Endothelial cell (in vitro differentiated cells): ENCODE measurements at regions not wholly inside any gene's neighbourhood (a gene's known extent, or its start where the extent isn't known, plus 50 kb on each side); places are given as distances from the start of the nearest gene placed in this dataset.

ENCODE experiments used
- DNase-seq: peaks from one replicate; pipeline ENCODE4 v3.0.0; 2021; ENCODE audit warnings: low spot score
- H3K27ac Mint-ChIP-seq: one replicate; pipeline ENCODE4 v1.8.0; 2021; ENCODE audit warnings: mixed read lengths, inconsistent platforms; ENCODE audit not compliant: unreplicated experiment
- H3K27me3 Mint-ChIP-seq: one replicate; pipeline ENCODE4 v1.8.0; 2021; ENCODE audit warnings: mild to moderate bottlenecking, moderate library complexity, mixed read lengths, inconsistent platforms; ENCODE audit not compliant: unreplicated experiment
- H3K36me3 Mint-ChIP-seq: one replicate; pipeline ENCODE4 v1.8.0; 2021; ENCODE audit warnings: mild to moderate bottlenecking, low read depth, mixed read lengths, inconsistent platforms; ENCODE audit not compliant: unreplicated experiment
- H3K4me1 Mint-ChIP-seq: one replicate; pipeline ENCODE4 v1.8.0; 2021; ENCODE audit warnings: mild to moderate bottlenecking, mixed read lengths, inconsistent platforms; ENCODE audit not compliant: unreplicated experiment
- H3K4me3 Mint-ChIP-seq: one replicate; pipeline ENCODE4 v1.8.0; 2021; ENCODE audit warnings: mild to moderate bottlenecking, mixed read lengths, inconsistent platforms; ENCODE audit not compliant: unreplicated experiment
- H3K9me3 Mint-ChIP-seq: one replicate; pipeline ENCODE4 v1.8.0; 2021; ENCODE audit warnings: mixed read lengths, inconsistent platforms; ENCODE audit not compliant: unreplicated experiment
- CTCF ChIP-seq: fragments of 200-600 bp; sonication (generic); IDR thresholded peaks from one replicate; pipeline ENCODE4 v1.5.0; 2021; ENCODE audit warnings: antibody characterized with exemption; ENCODE audit not compliant: unreplicated experiment

DNA sequence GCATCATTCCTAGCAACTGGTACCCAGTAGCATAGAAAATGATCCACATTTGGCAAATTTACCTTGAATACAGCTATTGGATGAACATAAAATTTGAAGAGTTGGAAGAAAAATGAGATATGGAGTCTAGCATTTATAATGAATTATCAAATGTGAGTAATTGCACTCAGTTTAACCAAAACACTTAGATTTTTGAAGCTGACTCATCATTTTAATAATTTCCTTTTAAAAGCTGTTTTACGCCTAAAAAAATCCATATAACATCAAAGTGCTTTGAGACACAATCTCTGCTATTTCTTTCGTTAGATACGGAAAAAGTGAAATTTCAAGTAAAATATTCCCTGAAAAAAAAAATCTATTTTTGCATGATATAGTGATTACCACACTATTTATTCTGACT is 767.4 kb downstream of the ROBO2 start:
- H3K4me3 Mint-ChIP-seq = no peak overlapping the region
- TF ChIP-seq CTCF = no peak
- no peaks in the 10 kb centered on the region for H3K4me1 Mint-ChIP-seq
- no peaks in the 10 kb centered on the region for H3K9me3 Mint-ChIP-seq
- H3K27ac Mint-ChIP-seq = no peak overlapping the region
- DNase-seq = no peak
- no peaks in the 10 kb centered on the region for H3K27me3 Mint-ChIP-seq
- no peaks in the 10 kb centered on the region for H3K36me3 Mint-ChIP-seq

- H3K4me1 Mint-ChIP-seq = peaks cover 9% of the 10 kb centered on the region
- TF ChIP-seq CTCF = no peak
- H3K9me3 Mint-ChIP-seq = no peaks in the 10 kb centered on the region
- no peaks in the 10 kb centered on the region for H3K27me3 Mint-ChIP-seq
- peaks cover 7% of the 10 kb centered on the region for H3K36me3 Mint-ChIP-seq
- no peak for DNase-seq
- H3K4me3 Mint-ChIP-seq = no peak overlapping the region
- H3K27ac Mint-ChIP-seq = no peak overlapping the region
Observed at GRCh38 chr3:77814845-77815244, 774.9 kb downstream of the ROBO2 start.

GRCh38 chr3:77815467-77815866 is 775.6 kb downstream of the ROBO2 start:
- Mint-ChIP-seq H3K27ac (no peak overlapping the region), H3K36me3 (peaks cover 7% of the 10 kb centered on the region), H3K4me1 (peaks cover 13% of the 10 kb centered on the region), H3K27me3 (no peaks in the 10 kb centered on the region), H3K4me3 (no peak overlapping the region), H3K9me3 (no peaks in the 10 kb centered on the region)
- DNase-seq = peak; percentile 33
- TF ChIP-seq CTCF = peak; percentile 18

DNA sequence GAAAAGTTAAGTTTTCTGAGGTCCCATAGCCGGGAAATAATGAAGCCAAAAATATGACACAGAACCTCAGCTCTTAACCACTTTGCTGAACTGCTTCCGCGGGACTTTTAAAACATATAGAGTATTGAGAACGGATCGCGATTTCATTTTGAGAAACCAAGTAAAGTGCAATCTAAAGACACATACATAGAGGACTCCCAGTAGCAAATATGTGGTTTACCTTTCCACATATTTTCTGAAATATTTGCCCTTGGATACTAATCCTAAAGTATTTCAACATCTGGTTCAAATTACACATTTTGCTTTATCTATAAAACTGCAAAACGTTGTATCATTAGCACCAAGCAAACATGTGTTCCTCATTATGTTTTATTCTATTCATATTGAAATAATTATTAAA is 776.5 kb downstream of the ROBO2 start:
- no peak overlapping the region for H3K27ac Mint-ChIP-seq
- DNase-seq = no peak
- peaks cover 7% of the 10 kb centered on the region for H3K36me3 Mint-ChIP-seq
- no peak overlapping the region for H3K4me3 Mint-ChIP-seq
- peaks cover 14% of the 10 kb centered on the region for H3K4me1 Mint-ChIP-seq
- no peaks in the 10 kb centered on the region for H3K9me3 Mint-ChIP-seq
- TF ChIP-seq CTCF = no peak
- H3K27me3 Mint-ChIP-seq = no peaks in the 10 kb centered on the region

DNA sequence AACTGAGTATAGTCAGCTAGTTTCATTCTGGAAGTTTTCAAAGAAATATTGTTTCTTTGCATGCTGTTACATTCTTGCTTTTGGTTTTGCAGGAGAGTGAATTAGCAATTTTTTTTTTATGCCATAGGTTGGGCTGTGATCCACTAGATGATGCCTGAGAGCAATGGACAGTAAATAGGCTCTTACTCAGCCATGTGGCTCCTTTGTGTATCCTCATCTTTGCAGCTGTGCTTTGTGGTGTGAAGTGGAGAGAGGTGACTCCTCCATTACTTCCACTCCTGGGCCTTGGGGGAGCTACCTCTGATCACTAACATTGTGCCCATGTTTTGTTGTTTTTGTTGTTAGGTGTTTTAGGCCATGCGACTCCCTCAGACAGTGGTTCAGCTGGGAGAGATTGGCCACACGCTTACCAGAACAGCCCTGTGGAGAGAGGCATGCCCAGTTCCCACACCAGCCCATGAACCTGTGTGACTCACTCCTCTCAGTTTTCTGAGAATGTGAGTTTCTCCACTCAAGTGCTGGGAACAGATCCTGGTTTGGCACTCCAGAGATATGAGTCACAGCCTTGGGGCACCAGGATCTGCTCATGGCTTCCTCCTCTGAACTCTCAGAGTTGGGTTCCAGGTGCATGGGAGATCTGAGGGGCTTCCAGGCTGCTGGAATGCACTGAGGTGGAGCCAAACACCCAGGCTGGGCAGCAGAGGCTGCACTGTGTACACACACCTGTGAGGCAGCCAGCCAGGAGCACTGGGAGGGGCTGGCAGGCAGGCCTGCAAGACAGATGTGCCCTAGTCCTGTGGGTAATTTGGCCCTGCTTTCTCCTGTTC is 785.3 kb downstream of the ROBO2 start:
- Mint-ChIP-seq H3K4me3 (no peak overlapping the region), H3K36me3 (no peaks in the 10 kb centered on the region), H3K4me1 (peaks cover 4% of the 10 kb centered on the region), H3K9me3 (no peaks in the 10 kb centered on the region), H3K27ac (no peak overlapping the region), H3K27me3 (no peaks in the 10 kb centered on the region)
- TF ChIP-seq CTCF = no peak
- DNase-seq = no peak
